Ovary (tissue), 7 donors: ENCODE measurements at regions not wholly inside any gene's neighbourhood (a gene's known extent, or its start where the extent isn't known, plus 50 kb on each side); places are given as distances from the start of the nearest gene placed in this dataset.

Source experiments
- DNase-seq, 5 donors: peaks; one replicate each; pipeline ENCODE4 v3.0.0-alpha.2; 2019 to 2020
- H3K27ac ChIP-seq, 2 donors: fragments of 200-600 bp; one replicate each; pipeline versions ENCODE4 v1.5.1 to v1.8.0; 2019 to 2022
- H3K27me3 ChIP-seq: fragments of 200-600 bp; one replicate; pipeline ENCODE4 v1.8.0; 2022
- H3K36me3 ChIP-seq: fragments of 200-600 bp; sonication (generic); one replicate; pipeline ENCODE4 v1.5.1; 2019
- H3K4me1 ChIP-seq: one replicate; pipeline ENCODE4 v1.8.1; 2013; ENCODE audit warnings: mild to moderate bottlenecking, moderate library complexity; ENCODE audit not compliant: insufficient read depth
- H3K4me3 ChIP-seq: fragments of 200-600 bp; sonication (generic); one replicate; pipeline ENCODE4 v1.5.1; 2017
- H3K9me3 ChIP-seq, 2 donors: fragments of 200-600 bp in 1 of 2; sonication (generic) in 1 of 2; one replicate each; pipeline versions ENCODE4 v1.5.1 to v1.8.1; 2013 to 2019; ENCODE audit warnings: mild to moderate bottlenecking in 1 of 2, moderate library complexity in 1 of 2
- EP300 ChIP-seq: sonication (generic); formaldehyde crosslinking; IDR thresholded peaks from one replicate; pipeline ENCODE4 v1.6.1; 2017; ENCODE audit warnings: antibody characterized with exemption
- POLR2A ChIP-seq: fragments of 450-650 bp; IDR thresholded peaks from one replicate; pipeline ENCODE4 v1.6.1; 2017; ENCODE audit warnings: antibody characterized with exemption, mild to moderate bottlenecking, moderate library complexity
- WGBS, 3 donors: extraction: QIAGEN DNeasy Blood & Tissue Kit in 1 of 3; methylation state at CpG; one replicate each; pipeline versions ENCODE4 v1.1.5 to v1.1.7; 2013 to 2017; 5-methylcytosine and 5-hydroxymethylcytosine counted together
- intact Hi-C, 4 donors: fragments of 100-400 bp; cut with DNase I; formaldehyde crosslinking; loops; one replicate each; pipeline versions ENCODE4 v1.11.0 to v1.15.1; 2022 to 2023
- TF ChIP-seq, protein P1 (sequence below), 3 donors: fragments of 450-650 bp in 2 of 3; fragments of 200-600 bp in 1 of 3; IDR thresholded peaks; one replicate each; pipeline versions ENCODE4 v1.5.1 to v1.8.0; 2016 to 2022; ENCODE audit warnings: antibody characterized with exemption in 3 of 3, mild to moderate bottlenecking in 1 of 3
- donor health status: DM: no; HTN: no; CAD: no; lungs with moderate emphysema.
- donor health status: DM: no; HTN: no; CAD: no.
- donor health status: Bipolar disorder and iron deficiency.
- donor health status: DM: no; HTN: no; CAD: no.
- donor health status: DM: yes; HTN: yes; CAD: no.

DNA sequence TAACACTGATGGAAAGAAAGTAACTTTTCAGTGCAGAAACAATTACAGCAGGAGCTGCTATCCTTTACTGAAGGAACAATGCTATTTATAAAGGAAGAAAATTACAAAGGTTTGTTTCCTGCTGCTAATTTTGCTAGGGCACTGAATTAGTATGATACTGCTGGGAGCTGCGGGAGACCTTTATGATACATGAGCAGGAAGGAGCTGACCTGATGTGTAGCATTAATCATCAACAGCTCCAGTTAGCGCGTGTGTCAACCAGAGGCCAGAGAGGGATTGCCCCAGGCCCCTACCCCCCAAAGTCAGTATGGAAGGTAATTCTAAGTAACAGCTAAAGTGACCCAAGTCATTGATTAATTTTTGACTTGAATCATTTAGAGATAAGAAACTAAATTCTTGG lies 728.9 kb downstream of the PCDH18 start:
- intact Hi-C loops, result no loop called here
- Histone ChIP-seq H3K4me1 (no peaks in the 10 kb centered on the region), H3K27me3 (no peaks in the 10 kb centered on the region), H3K4me3 (no peak overlapping the region), H3K27ac (no peak overlapping the region), H3K9me3 (no peaks in the 10 kb centered on the region), H3K36me3 (no peaks in the 10 kb centered on the region)
- 65 to 72% (median 67%) methylated on average over 3 of the region's 3 CpGs for WGBS, 3 donors
- no peak for DNase-seq
- TF ChIP-seq POLR2A (no peak), EP300 (no peak)
- TF ChIP-seq, protein P1, sequence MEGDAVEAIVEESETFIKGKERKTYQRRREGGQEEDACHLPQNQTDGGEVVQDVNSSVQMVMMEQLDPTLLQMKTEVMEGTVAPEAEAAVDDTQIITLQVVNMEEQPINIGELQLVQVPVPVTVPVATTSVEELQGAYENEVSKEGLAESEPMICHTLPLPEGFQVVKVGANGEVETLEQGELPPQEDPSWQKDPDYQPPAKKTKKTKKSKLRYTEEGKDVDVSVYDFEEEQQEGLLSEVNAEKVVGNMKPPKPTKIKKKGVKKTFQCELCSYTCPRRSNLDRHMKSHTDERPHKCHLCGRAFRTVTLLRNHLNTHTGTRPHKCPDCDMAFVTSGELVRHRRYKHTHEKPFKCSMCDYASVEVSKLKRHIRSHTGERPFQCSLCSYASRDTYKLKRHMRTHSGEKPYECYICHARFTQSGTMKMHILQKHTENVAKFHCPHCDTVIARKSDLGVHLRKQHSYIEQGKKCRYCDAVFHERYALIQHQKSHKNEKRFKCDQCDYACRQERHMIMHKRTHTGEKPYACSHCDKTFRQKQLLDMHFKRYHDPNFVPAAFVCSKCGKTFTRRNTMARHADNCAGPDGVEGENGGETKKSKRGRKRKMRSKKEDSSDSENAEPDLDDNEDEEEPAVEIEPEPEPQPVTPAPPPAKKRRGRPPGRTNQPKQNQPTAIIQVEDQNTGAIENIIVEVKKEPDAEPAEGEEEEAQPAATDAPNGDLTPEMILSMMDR (IDR thresholded peaks at IDR 0.05), result no peak

DNA sequence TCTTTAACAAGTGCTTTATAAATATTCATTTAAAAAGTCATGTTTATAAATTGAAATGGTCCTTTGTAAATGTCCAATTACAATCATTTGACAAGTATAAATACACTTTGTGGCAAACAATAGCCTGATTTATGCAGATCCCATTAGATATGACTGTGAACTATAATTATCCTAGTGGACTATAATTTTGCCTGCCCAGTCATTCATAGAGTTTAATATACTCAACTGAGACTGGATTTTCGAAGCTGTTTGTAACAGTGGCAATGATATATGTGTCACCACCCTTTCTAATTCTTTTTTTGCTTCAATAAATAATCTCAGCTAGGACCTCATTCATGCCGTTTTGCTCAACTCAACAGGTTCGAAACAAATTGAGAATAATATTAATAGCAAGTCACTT lies 732.0 kb downstream of the PCDH18 start:
- DNase-seq, result no peak
- Histone ChIP-seq H3K27ac (no peak overlapping the region), H3K4me1 (no peaks in the 10 kb centered on the region), H3K36me3 (no peaks in the 10 kb centered on the region), H3K9me3 (no peaks in the 10 kb centered on the region), H3K27me3 (no peaks in the 10 kb centered on the region), H3K4me3 (no peak overlapping the region)
- no peak for TF ChIP-seq EP300
- TF ChIP-seq POLR2A, result no peak
- TF ChIP-seq, protein P1 (IDR thresholded peaks at IDR 0.05), result no peak
- intact Hi-C loops, result no loop called here
- WGBS, 3 donors, result 87 to 89% (median 87%) methylated on average over 3 of the region's 3 CpGs

DNA sequence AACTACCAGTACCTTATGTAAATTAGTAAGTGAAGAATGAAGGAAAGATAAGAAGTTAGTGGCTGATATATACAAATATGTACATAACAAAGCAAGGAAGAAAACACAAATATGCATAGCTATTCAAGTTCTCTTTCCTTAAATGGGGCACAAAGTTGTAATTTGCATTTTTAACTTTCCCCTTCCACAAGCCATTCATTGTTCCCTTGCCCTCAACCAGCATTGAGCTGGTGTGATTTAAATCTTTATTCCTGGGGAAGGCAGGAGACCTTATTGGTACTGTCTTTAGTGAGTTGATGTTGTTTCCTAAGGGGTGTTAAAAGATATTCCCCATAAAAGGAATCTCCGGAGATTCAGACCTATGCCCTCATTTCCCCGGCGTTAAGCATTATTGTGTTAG lies 735.3 kb downstream of the PCDH18 start:
- no peak for TF ChIP-seq POLR2A
- no peak for TF ChIP-seq EP300

DNA sequence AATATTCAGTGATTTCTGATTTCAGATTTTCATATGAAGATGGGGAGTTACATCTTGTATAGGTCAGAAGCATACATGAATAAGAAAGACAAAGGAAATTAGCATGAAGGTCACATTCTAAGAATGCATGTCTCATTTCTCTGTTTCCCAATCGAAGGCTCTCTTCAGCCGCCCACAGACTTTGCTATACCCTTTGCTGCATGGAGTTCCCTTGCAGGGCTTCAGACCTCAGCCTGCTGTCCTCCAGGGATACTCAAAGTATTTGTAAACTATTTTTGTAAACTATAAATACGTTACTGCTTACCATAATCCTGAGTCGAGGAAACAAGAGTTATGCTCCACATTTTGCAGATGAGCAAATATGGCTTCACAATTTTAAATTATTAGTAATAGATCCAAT lies 738.4 kb downstream of the PCDH18 start:
- H3K27me3 ChIP-seq, result no peaks in the 10 kb centered on the region
- H3K4me3 ChIP-seq, result no peak overlapping the region
- DNase-seq, result no peak
- no peak overlapping the region for H3K27ac ChIP-seq
- intact Hi-C loops, result no loop called here
- no peak for TF ChIP-seq POLR2A
- no peak for TF ChIP-seq EP300
- TF ChIP-seq, protein P1 (IDR thresholded peaks at IDR 0.05), result no peak
- no peaks in the 10 kb centered on the region for H3K9me3 ChIP-seq
- WGBS, 3 donors, result 67 to 79% (median 71%) methylated on average over 4 of the region's 4 CpGs
- H3K36me3 ChIP-seq, result no peaks in the 10 kb centered on the region
- no peaks in the 10 kb centered on the region for H3K4me1 ChIP-seq

More for the DNA sequence above, 735.3 kb downstream of the PCDH18 start:
- H3K27me3 ChIP-seq, result no peaks in the 10 kb centered on the region
- DNase-seq, result no peak
- H3K36me3 ChIP-seq, result no peaks in the 10 kb centered on the region
- no peaks in the 10 kb centered on the region for H3K9me3 ChIP-seq
- H3K4me1 ChIP-seq, result no peaks in the 10 kb centered on the region
- no peak overlapping the region for H3K27ac ChIP-seq
- intact Hi-C loops, result no loop called here
- H3K4me3 ChIP-seq, result no peak overlapping the region
- WGBS, 3 donors, result 80 to 92% (median 91%) methylated on average over 3 of the region's 3 CpGs

DNA sequence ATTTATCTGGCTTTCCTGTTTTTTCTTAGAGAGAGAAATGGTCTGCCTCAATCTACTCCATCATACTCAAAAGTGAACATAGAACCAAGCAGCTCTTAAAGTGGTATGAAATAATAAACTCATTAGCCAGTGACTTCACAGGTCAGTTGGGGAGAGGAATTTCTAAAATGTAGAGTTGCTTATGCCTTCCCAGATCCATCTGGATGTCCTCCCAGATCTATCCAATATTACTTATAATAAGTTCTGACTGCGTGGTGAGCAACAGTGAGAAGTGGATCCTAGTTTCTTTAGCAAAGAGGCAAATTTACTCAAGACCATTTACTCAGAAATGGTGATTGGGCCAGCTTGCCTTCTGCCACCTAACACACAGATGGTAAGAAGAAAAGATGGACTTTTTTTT lies 748.0 kb downstream of the PCDH18 start:
- no peaks in the 10 kb centered on the region for H3K4me1 ChIP-seq
- intact Hi-C loops, result no loop called here
- WGBS, 3 donors, result 71 to 90% (median 81%) methylated on average over 1 of the region's 1 CpG

More for the DNA sequence above, 748.0 kb downstream of the PCDH18 start:
- Histone ChIP-seq H3K4me3 (no peak overlapping the region), H3K9me3 (no peaks in the 10 kb centered on the region), H3K36me3 (no peaks in the 10 kb centered on the region), H3K27ac (no peak overlapping the region), H3K27me3 (no peaks in the 10 kb centered on the region)
- no peak for TF ChIP-seq POLR2A
- TF ChIP-seq, protein P1 (IDR thresholded peaks at IDR 0.05), result no peak
- TF ChIP-seq EP300, result no peak
- no peak for DNase-seq
